NCI-H146 treated with DMSO at 0.1 percent for 48 hours (cell line): ENCODE measurements at regions not wholly inside any gene's neighbourhood (a gene's known extent, or its start where the extent isn't known, plus 50 kb on each side); places are given as distances from the start of the nearest gene placed in this dataset.

Experiments used
- DNase-seq: peaks from one replicate; lab custom pipeline; 2025; ENCODE audit not compliant: unreplicated experiment; lab: John Stamatoyannopoulos, UW

DNA sequence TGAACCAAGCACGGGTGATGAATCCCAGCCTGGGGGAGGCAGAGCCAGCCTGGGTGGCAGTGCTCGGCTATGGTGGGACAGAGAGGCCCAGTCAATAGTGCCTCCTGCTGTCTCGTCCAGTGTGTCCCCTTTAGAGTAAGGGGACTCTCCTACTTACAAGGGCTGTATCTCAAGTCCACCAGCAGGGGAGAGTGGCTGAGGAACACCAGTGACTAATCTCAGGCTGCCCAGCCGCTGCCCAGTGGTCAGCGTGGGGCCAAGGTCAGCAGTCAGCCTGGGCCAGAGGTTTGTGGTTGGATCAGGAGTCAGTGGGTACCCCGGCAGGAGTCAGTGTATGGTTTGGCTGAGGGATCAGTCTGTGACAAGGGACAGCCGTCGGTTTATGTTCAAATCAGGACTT lies 109.2 kb upstream of the RUNX3 start:
- no peak for DNase-seq

DNA sequence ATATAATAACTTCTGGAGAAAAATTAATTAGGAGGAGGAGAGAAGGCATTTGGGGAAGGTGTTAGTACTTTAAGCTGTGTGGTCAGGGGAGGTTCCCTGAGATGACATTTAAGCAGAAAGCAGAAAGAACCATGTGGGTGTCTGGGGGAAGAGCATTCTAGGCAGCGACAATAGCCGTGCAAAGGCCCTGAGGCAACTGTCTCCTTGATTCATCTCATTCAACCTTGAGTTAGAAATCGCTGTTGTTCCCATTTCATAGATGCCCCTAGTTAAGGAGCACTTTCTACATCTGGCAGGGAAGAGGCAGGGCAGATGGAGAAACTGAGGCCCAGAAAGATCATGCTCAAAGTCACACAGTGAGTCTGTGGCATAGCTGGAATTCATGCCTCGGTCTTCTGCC lies 108.6 kb upstream of the RUNX3 start:
- DNase-seq = no peak

DNA sequence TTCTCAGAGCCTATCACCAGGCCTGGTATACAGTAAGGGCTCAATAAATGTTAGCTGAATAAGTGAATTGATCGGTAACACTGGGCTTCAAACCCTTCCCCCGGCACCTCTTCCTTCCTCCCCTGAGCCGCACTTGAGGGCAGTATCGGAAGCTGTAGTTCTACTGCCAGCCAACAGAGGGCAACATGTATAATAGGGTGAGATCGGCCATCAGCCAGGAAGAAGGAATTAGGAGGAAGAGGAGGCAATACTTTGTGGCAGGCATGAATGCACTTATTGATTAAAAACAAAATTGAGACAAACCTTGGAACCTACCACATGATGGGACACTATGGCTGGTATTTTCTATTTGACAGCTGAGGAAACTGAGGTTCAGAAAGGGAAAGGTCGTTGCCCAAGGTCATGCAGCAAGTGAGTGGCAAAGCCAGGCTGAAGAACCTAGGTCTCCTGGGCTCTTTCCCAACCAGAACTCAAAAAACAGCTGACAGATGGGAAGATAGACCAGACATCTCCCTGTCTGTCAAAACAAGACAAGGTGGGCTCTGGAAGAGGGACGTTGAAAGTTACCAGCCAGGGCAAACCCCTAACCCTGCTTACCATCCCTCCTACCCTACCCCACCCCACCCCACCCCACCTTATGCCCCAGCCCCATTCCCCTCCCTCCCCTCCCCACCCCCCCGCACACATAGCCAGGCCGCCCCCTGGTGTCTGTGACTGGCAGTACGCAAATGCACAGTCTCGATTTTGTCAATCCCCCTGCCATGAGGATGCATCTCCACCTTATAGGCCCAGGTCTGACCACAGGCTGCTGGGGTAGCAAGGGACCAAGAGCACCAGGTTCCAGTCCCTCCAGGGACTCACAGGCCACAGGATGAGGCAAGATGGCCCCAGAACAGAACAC lies 107.3 kb upstream of the RUNX3 start:
- no peak for DNase-seq

- no peak for DNase-seq
Measured at GRCh38 chr1:25036117-25036546, 106.1 kb upstream of the RUNX3 start.

DNA sequence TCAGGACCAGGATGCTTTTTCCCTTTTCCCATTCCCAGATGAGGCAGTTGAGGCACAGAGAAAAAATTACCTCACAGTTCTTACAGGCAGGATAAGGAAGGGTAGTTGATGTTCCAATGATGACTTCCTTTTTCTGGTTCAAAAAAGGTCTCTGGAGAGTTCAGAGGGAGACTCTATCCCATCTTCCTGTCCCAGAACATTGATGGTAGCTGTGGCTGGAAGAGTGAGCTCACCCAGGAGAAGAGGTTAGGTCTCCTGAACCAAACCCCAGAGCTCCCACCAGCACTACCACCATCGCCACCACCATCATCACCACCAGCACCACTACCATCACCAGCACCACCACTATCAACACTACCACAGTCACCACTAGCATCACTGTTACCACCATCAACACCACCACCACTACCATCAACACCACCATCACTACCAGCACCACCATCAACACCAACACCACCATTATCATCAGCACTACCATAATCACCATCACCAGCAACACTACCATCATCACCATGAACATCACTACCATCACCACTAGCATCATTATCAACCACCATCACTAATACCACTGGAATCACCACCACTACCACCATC lies 105.5 kb upstream of the RUNX3 start:
- DNase-seq = no peak

GRCh38 chr1:25034736-25035522 lies 104.9 kb upstream of the RUNX3 start:
- no peak for DNase-seq

GRCh38 chr1:25033828-25034705 lies 104.0 kb upstream of the RUNX3 start:
- DNase-seq = no peak

- no peak for DNase-seq
Measured at GRCh38 chr1:25033030-25033827, 103.2 kb upstream of the RUNX3 start.

DNA sequence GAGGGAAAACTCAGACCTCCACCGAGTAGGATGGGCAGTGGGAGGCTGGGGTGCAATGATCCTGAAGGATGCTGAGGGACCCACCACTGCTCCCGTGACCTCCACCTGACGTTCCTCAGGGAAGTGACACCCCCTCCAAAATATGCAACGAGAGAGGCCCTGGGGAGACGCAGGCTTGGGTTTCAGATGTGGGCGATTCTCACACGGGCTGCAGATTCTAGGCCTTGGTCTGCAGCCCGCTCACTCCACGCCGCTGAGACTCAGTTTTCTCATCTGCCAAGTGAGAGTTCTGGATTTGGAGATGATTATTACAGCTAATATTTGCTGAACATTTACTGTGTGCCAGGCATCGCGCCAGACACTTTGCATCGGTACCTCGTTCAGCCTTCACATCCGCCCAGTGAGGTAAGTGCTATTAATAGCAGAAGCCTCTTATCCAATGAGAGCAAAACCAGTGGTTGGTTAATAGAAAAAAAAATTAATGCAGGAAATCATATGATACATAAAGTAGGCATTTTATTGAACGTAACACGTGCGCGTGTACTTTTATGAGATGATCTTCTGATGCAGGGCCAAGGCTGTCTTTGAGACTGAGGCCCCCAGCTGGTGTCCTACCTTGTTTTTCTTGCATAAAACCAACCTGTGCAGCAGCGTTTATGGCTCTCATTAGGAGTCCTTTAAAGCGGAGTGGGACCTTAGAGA lies 102.0 kb upstream of the RUNX3 start:
- no peak for DNase-seq

DNA sequence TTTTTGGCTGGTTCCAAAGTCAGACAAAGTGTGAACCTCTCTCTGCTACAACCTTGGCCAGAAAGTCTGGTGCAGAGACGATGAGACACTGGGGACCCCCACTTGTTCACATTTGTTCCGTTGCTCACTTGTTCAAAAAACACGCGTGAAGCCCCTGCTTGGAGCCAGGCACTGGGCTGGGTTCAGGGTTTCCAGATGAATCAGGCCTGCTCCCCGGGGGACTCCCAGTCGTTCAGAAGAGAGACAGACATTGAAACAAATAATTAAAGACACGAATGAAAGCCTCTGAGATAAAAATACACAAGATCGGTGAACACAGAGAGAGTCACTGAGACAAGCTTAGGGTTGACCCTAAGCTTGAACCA lies 101.5 kb upstream of the RUNX3 start:
- no peak for DNase-seq

DNA sequence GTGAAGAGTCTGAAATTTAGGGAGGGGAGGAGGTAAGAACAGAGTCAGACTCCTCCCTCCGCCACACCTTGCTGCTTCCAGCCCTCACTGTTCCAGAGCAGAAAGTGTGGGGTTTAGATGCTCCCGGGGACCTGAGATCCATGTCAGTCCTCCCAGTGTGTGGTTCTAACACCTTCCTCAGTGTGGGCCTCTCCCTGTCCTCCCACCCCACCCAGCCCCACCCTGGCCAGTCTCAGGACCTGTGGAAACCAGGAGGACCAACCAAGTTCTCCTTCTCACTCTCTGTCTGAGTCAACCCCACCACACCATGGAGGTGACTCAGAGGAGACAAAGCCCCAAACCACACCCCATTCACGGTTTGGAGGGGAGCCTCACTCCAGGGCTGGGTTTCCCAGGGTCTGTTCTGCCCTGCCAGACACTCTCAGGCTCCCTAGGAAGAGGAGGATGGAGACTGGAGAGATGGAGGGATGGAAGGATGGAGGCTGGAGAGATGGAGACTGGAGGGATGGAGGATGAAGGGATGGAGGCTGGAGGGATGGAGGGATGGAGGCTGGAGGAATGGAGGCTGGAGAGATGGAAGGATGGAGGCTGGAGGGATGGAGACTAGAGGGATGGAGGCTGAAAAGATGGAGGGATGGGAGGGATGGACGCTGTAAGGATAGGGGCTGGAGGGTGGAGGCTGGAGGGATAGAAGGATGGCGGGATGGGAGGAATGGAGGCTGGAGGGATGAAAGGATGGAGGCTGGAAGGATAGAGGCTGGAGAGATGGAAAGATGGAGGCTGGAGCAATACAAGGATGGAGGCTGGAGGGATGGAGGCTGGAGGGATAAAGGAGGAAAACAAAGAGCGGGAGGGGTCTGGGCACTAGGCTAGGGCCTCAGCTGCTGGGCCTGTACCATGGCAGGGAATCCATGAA lies 100.9 kb upstream of the RUNX3 start:
- DNase-seq = no peak

DNA sequence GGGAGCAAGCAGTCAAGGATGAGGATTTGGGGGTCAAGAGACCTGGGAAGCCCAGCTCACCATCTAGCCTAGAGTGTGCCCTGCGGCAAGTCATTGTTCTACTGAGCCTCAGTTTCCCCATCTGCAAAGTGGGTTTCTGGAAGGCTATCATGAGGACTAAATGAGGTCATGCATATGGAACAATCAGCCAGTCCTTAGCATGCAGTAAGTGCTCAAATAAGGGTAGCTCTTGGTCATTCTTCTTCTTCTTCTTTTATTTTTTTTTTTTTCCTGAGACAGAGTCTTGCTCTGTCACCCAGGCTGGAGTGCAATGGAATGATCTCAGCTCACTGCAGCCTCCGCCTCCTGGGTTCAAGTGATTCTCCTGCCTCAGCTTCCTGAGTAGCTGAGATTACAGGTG lies 99.9 kb upstream of the RUNX3 start:
- DNase-seq = no peak

DNA sequence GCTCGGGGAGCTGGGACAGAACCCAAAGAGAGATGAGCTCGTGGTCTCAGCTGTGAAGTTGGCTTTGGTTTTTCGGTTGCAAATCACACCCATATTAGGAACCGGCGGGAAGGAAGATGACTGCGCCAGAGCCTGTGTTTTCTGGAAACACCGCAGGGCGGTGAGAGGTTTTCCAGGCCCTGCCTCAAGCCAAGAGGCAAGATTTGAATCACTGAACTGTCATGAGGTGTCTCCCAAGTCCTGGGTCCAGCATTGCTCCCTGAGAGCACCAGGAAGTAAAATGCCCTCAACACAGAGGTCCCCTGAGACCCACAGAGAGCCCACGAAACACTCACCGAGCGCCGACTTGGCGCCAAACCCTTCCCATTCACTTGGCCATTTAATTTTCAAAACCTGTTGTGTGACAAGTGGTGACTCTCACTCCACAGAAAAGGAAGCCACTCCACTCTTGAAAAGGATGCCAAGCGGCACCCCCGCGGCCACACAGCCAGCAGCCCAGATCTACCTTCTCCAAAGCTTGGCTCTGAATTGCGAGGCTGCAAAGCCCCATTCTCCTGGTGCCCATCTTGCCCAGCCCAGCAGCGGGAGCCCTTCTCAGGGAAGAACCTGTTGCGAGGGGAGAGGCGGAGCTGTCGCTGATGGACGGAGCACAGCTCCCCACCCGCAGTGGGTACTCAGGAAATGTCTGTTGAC lies 99.0 kb upstream of the RUNX3 start:
- no peak for DNase-seq

DNA sequence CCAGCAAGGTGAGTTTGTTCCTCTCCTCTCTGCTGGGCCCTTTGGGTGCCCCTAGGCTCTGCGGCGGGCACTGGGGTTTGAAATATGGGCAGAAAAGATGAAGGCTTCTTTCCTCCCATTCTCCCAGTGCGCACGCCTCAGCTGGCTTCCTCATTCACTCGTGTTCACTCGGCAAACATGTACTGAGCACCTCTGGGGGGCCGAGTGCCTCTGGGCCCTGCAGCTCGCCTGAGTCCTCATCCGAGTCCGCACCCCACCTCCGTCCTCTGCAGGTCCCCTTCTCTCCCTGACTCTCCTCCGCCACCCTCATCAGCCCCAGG lies 98.5 kb upstream of the RUNX3 start:
- DNase-seq = no peak

DNA sequence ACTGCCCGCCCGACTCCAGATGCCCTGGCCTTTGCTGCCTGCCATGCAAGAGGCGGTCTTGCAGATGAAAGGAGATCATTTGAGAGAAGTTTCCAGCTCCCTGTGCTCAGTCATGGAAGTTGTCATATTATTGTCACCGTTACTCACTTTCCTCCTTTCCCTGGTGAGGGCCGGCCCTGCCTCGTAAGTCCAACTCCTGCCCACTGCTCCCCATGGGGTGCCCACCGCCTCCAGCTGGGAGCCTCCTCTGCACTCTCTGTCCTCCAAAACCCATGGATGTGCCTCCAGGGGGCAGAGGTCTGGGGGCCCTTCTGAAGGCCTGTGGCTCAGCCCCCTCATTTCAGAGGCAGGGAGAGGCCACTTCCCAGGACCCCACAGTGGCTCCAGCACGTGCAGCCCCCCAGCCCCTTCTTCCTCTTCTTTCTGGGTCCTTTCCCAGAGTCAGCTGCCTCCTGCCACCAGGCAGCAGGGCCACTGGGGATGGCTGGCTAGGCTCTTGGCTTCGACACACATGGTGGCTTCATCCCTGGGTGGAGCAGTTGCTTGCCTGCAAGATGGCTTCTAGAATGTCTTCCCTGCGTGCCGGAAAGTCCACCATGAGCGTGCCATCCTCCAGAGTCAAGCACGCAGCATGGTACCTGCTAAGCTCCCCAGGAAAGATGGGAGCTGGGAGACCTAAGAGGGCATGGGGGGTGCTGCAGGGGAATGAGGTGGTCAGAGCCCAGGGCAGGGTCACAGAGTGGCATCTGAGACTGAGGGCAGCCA lies 97.9 kb upstream of the RUNX3 start:
- no peak for DNase-seq

- DNase-seq = no peak
Measured at GRCh38 chr1:25026730-25027450, 96.8 kb upstream of the RUNX3 start.

- no peak for DNase-seq
Measured at GRCh38 chr1:25026304-25026703, 96.2 kb upstream of the RUNX3 start.
